ENCODE measurements at regions not wholly inside any gene's neighbourhood (a gene's known extent, or its start where the extent isn't known, plus 50 kb on each side); places are given as distances from the start of the nearest gene placed in this dataset.

GRCh38 chr5:114581136-114581535 is 219.3 kb downstream of the KCNN2 start:
- no peak for TF ChIP-seq POLR2A (IDR thresholded peaks at IDR 0.05; ENCODE audit: low read depth, low read length)
- no peak for TF ChIP-seq POLR2AphosphoS5 (IDR thresholded peaks at IDR 0.05; ENCODE audit: low read depth, low read length)

Data from GM12892 (cell line).